HG02610 (cell line): ENCODE measurements at regions not wholly inside any gene's neighbourhood (a gene's known extent, or its start where the extent isn't known, plus 50 kb on each side); places are given as distances from the start of the nearest gene placed in this dataset.
A peak's percentile ranks its signal among the peaks of the same experiment; 100 is the strongest.
"Not testable (repeated sequence)": the region's sequence is repeated elsewhere in the genome, so short reads cannot be mapped to it uniquely, and the experiment has no call there.

Source experiments
- ATAC-seq: cut with Tn5 transposase; IDR thresholded peaks from one replicate; pipeline ENCODE4 v1.9.1; 2021; ENCODE audit warnings: mild to moderate bottlenecking, moderate library complexity; ENCODE audit not compliant: unreplicated experiment

DNA sequence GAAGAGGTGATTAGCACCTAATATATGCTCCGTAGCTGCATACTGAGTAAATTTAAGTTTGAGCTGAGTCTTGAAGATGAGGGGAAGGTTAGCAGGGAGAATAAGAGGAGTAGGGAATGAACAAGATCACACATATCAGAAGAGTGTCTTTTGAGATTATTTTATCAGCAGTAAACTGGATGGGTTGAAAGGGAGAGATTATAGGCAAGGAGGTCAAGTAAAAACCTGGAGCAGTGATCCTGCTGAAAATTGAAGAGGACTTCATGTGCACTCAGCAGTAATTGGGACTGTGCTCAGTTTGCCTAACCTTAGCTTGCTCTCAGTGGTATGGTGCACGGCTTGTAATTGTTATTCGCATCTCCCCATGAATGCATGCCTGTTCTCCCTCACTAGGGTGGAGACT is 79.5 kb upstream of the PICALM start:
- no peak for ATAC-seq

DNA sequence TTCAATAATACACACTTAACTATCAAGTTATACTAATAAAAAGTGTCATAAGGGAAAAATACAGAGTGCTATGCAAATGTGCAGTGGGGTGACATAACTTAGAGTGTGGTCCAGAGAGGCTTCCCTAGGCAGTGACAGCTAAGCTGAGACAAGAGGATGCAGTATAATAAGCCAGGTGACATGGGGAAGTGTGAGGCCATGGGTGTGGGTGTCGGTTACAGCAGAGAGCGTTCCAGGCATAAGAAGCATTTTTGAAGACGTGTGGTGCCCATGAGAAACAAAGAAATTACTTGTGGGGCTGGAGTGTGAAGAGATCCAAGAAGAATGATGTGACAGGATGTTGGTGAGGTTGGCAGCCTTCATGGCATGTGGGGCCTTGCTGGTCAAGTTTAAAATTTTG is 78.1 kb upstream of the PICALM start:
- no peak for ATAC-seq

GRCh38 chr11:86145439-86146156 is 76.7 kb upstream of the PICALM start:
- no peak for ATAC-seq

DNA sequence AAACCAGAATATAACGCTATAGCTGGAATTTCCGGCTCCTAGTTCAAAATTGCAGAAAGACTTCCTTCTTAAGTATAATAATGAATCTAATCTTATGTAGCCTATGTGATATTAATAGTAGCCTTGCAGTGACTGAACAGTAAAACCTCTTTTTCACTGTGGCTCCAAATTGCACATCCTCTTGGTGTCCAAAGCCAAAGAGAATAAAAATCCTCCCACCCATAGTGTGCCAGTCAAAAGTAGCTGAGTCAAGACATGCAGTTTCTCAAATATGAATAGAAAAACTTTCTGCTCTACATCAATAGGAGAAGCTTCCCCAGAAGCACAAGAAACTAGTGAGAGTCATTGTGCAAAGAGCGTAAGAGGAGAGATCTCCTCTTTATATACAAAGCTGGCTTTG is 76.0 kb upstream of the PICALM start:
- ATAC-seq = no peak

- not testable (repeated sequence) for ATAC-seq
These were observed 75.2 kb upstream of the PICALM start for GRCh38 chr11:86144087-86144486.

- ATAC-seq = no peak
These were observed 74.5 kb upstream of the PICALM start for GRCh38 chr11:86143087-86144030.

DNA sequence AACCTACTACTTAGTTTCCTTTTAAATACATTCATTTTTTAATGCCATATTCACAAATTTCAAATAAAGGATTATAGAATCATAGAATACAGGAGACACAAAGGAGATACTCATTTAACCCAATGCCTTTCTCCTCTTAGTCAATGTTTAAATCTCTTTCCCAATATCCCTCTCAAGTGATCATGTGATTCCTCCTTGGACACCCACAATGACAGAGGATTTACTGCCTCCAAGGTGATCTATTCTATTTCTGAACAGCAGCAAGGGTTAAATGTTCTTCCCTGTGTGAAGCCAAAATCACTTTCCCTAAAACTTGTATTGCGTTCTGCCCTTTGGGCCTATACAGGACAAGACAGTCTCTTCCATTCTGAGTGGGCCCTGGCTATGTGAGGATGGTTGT is 73.3 kb upstream of the PICALM start:
- ATAC-seq = no peak

DNA sequence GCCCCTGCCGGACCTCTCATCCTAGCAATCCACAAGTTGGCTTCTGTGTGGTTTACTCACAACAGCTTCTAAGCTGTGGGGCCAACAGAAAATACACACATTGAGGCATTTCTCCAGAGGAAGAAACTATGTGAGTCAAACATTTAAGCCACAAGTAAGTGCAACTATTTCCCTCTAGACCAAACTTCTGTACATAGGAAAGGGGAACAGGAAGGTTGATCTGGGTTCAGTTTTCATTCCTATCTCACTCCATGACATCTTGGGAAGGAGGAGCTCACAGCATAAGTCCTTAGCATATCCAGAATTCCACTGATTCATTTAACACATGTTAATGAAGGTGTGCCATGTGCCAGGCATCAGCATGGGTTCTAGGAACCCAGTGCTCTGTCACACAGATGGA is 72.8 kb upstream of the PICALM start:
- no peak for ATAC-seq

DNA sequence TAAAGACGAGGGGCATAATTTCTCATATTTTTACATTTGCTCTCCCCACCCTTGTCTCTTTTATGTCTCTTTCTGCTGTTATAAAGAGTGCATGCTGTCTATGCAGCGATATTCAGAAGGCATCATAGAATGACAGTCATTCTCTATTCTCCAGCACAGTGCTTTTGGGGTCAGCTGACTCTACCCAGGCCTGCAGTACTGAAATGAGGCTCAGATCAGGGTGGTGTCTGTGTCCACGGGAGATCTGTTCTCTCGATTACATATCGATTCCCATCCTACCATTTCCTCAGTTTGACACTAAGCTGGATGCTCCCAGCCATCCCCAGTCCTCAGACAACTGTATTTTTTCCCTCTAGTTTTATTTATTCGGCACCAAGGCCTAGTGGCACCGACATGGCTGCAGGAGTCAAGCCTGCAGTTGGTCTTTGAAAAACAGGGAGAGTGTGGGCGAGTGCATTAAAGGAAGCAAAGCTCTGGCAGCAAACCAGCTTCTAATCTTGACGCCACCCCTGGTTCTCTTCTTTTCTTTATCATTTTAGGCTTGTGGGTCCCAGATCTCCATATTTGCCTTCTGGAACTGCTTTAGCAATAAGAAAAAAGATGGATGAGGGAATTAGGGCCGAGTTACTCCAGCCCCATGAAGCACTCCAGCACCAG is 71.6 kb upstream of the PICALM start:
- no peak for ATAC-seq

GRCh38 chr11:86138958-86139357 is 70.1 kb upstream of the PICALM start:
- ATAC-seq = peak; percentile 86

DNA sequence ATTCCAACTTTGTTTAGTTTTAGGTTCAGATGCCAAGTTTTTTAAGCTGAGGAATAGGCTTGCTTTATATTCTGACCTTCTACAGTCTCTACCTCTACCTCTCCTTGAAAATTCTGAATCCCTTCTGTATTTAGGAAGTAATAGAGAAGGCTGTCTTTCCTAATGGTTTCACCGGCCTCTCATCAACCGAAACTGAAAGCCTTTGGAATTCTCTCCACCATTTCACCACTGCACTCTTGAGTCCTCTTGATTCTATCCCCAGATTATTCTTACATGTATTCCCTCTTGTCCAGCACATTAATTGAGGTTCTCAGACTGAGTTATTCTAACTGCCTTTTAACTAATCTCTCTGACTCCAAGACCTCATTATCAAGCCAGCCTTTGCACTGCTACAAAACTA is 67.7 kb upstream of the PICALM start:
- no peak for ATAC-seq

DNA sequence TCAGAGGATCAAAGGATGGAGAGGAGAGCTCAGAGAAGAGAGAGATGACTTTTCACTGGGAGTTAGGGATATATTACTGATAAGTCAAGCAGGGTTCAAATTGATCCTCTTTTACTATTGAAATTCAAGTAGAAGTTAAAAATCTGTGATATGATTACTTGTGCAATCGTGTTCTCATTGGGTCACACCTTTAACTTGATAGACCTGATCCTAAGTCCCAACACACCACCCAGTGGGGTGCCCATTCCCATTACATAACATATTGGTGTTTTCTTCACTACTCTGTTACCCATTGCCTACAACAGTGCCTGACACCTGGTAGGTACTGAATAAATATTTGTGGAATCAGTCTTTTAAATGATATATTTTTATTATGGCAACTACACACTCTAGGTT is 66.4 kb upstream of the PICALM start:
- ATAC-seq = no peak

- no peak for ATAC-seq
These were observed 65.9 kb upstream of the PICALM start for GRCh38 chr11:86134580-86135318.

GRCh38 chr11:86132667-86133249 is 63.9 kb upstream of the PICALM start:
- ATAC-seq = no peak

DNA sequence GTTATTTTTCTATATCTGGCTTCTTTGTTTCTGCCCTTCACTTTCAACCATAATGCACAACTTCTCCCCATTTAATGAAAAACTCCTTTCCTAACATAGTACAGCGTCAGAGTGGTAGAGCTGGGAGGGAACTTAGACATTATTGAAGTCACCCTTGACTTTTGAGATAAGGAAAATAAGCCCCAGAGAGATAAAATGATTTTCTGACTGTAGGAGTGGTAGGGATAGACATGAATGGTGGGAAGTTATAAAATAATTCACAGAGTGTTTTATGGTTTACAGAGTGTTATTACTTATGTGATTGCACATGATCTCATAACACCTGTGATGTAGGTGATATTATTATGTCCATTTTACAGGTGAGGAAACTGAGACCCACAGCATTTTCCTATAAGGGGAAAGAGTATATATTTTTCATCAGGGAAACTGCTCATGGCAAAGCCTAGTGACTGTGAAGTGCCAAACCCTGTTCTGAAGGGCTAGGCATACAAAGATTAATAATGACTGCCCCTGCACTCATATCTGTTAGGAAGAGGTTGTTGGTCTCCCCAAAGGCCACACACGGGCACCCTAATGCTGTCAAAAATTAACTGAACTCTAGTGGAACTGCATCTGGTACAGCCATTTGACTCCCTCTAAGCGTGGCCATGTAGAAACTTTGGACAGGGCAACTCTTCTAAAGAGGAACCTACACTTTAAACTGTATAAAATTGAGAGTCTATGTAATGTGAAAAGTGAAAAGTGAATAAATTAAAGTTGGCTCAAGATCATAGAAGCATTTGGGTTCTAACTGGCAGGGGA is 61.1 kb upstream of the PICALM start:
- no peak for ATAC-seq

- ATAC-seq = no peak
These were observed 60.0 kb upstream of the PICALM start for GRCh38 chr11:86128914-86129313.

DNA sequence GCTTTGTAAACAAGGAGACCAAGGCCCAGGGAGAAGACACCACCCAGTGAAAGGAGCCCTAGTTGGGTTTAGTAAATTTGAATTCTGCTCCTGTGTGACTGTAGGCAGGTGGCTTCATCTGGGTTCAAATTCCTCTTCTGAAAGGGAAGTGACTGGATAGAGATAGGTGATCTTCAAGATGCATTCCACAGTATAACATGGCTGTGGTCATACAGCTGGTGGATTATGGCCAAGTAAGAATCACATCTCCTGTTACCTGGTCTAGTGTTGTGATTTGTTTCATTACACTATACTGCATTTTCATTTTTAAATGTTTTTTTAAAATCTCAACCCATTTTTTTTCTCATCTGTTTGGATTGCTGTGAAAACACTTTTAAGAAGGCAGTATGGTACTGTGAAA is 58.0 kb upstream of the PICALM start:
- ATAC-seq = no peak

- ATAC-seq = peak; percentile 88
These were observed 55.7 kb upstream of the PICALM start for GRCh38 chr11:86124251-86125233.

DNA sequence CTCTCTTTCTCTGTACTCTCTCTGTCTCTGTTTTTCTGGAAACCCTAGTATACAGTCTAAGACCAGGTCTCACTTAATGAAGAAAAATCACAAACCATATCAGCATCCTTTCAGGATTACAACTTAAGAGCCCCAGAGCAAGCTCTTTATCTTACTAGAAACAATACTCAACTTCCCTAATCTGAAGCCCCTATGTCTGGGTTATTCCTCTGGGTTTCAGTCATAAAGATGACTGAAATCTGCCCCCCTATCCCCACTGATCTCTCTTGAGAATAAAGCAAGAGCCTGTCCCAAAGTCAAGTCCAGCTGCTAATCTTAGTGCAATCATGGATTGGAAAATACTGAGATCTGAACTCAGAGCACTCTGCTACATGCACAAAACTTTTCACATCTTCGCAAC is 53.9 kb upstream of the PICALM start:
- ATAC-seq = peak; percentile 31
